ENCODE measurements at regions not wholly inside any gene's neighbourhood (a gene's known extent, or its start where the extent isn't known, plus 50 kb on each side); places are given as distances from the start of the nearest gene placed in this dataset.

DNA sequence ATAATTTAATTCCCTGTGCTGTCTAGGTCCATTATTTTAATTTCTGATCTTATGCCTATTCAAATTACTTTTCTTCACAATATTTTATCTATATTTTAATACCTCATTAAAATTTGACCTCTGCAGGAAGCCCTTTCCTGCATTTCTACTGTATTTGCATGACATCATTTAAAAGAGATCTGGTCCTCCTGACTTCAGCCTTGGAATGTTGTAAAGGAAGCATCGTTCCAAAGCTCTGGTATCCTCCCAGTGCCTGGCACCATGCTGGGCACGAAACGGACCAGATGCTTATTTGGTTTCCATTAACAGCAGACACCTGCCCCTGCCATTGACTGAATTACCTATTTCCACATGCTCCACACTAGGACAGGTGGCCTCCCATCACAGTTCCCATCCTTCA is 247.5 kb downstream of the KLF6 start:
- TF ChIP-seq, protein P1, sequence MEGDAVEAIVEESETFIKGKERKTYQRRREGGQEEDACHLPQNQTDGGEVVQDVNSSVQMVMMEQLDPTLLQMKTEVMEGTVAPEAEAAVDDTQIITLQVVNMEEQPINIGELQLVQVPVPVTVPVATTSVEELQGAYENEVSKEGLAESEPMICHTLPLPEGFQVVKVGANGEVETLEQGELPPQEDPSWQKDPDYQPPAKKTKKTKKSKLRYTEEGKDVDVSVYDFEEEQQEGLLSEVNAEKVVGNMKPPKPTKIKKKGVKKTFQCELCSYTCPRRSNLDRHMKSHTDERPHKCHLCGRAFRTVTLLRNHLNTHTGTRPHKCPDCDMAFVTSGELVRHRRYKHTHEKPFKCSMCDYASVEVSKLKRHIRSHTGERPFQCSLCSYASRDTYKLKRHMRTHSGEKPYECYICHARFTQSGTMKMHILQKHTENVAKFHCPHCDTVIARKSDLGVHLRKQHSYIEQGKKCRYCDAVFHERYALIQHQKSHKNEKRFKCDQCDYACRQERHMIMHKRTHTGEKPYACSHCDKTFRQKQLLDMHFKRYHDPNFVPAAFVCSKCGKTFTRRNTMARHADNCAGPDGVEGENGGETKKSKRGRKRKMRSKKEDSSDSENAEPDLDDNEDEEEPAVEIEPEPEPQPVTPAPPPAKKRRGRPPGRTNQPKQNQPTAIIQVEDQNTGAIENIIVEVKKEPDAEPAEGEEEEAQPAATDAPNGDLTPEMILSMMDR (conservative IDR thresholded peaks at IDR 0.05; ENCODE audit: low read length), result no peak
- TF ChIP-seq EZH2phosphoT487 (IDR thresholded peaks at IDR 0.05; ENCODE audit: borderline replicate concordance), result no peak
